Smooth muscle cell of the brain vasculature (primary cell): ENCODE measurements at regions not wholly inside any gene's neighbourhood (a gene's known extent, or its start where the extent isn't known, plus 50 kb on each side); places are given as distances from the start of the nearest gene placed in this dataset.

Source experiments
- DNase-seq: peaks from one replicate; pipeline ENCODE4 v3.0.0-alpha.2; 2012; ENCODE audit warnings: low read depth, low spot score

GRCh38 chr17:71464241-71464640 lies 656.6 kb upstream of the SOX9 start:
- DNase-seq: no peak

- DNase-seq: no peak
Observed at GRCh38 chr17:71464751-71465150, 656.1 kb upstream of the SOX9 start.

DNA sequence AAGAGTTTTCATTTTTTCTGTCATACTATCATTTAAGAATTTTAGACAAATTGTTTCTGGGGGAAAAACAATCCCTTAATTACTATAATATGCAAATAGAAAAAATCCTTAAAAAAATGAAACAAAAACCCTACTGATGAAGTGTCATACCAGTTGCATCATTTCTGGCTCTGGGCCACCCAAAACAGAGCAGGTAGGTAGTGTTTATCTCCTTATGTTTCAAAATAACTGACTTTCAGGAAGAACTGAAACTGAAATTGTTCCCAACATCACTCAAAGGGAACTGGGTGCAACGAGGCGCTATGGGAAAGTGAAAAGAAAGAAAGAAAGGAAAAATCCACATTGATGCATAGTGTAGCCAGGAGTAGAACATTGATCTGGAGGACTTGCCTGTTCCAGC lies 653.1 kb upstream of the SOX9 start:
- no peak for DNase-seq

- DNase-seq: no peak
Observed at GRCh38 chr17:71470062-71470461, 650.8 kb upstream of the SOX9 start.

GRCh38 chr17:71472809-71473789 lies 647.7 kb upstream of the SOX9 start:
- DNase-seq: peak; percentile 26

- no peak for DNase-seq
Observed at GRCh38 chr17:71477356-71477755, 643.5 kb upstream of the SOX9 start.

DNA sequence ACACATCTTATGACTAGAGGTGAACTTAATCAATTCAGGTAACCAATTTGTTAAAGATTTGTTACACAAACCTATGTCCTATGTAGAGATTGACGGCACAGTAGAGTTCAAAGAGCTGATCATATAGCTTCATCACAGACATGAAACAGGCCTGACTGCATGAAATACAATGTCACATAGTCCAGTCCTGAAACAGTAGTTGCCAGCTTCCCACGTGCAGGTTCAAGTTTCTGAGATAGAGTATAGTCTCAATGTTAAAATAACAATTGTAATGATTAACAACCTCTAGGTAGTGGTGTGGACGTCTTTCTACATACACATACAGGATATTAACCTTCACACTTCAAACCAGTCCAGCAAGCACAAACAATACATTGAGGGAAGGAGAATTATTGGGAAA lies 640.7 kb upstream of the SOX9 start:
- no peak for DNase-seq

DNA sequence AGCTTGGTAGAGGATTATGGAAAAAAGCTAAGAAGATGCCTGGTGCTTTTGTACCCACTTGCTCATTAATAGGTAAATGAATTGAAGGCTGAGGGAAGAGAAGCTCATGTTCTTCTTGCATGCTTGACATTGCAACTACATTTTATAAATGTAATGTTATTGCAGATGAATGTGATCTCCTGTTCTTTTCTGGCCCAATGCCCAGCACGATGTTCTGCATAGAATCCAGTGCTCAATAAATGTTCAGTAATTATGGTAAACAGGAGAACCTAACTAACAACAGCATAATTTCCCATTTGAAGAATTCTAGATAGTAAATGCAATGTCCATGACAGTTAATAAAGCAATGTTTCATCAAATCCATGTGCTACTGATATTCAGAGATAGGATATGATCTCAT lies 638.2 kb upstream of the SOX9 start:
- no peak for DNase-seq

DNA sequence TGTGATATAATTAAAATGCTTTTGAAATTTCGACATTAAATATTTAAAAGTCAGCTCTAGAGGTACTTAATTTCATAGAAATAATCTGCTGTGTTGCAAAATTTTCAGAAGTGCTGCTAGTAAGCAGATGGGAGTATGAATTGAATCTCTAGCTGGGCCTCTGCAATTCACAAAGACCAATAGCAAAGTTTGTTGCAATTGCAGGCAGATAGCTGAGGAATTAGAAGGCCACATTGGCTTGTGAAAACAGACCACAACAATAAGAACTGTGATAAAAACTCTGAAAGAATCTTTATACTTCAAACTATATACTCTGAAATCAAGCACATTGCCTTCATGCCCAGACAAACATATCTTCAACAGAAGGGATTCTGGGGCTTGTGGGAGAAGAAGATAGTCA lies 636.3 kb upstream of the SOX9 start:
- no peak for DNase-seq

GRCh38 chr17:71485426-71485825 lies 635.4 kb upstream of the SOX9 start:
- no peak for DNase-seq

DNA sequence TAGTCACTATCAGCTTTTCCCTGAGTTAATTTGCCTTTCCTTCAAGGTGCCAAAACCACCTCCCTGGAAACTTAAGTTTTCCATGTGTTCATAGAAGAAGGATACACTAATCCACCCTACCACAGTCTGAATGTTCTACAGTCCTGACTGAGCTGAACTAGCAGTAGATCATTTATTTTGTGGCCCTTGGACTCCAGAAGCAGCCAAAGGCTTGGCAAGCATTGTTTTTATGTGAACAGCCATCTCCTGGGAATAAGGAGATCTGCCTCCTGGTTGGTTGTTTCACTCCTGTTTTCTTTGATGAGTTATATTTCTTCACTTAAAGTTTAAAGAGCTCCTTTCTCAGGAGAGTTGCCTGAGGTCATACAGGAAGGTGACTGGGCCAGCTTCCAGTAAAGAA lies 634.6 kb upstream of the SOX9 start:
- no peak for DNase-seq

DNA sequence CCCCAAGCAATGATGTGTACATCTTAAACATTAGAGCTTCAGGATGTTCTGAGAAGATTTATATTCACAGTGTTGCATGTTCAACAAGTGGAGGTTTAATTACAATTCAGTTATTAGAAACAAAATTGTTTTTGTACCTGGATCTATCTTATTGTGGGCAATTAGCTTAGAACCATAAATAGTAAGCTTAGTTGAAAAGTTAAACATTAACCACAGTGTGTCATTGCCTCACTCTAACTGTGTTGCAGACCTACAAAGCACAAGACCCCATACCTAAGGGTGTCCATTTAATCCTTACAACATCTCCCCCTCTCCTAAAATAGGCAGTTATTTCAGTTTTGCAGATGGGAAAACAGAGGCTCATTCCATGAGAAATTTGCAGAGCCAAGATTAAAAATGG lies 632.0 kb upstream of the SOX9 start:
- no peak for DNase-seq

DNA sequence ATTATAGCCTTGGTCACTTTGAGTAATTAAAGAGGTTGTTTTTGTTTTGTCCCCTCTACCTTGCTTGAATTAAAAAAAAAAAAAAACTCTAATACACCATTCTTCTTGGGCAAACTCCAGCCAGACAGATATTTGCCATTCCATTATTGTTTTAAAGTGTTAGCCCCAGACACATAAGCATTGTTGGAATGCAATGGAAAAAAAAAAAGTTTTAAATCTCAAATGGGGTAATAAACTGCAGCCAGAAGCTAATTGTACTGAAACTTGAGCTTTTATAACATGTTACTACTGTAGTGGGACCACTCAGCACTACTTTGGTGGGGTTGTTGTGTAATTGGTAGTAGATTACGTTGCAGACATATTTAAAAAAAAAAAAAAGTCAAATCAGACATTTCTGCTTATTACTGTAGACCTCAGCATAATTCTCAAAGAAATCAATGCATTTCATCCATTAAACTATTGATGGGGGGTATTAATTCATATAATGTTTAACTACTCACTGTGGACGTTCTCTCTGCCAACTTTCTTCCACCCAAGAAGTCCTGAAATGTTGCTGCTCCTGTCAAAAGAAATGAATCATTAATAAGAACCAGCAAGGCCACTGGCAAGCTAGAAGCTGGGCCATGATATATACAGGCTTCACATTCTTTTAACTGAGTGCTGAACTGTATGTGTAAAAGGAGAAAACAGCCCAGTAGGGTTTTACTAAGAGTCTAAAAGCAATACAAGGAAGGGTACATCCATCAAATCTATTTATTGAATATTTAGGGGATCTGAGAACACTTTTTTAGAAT lies 626.6 kb upstream of the SOX9 start:
- no peak for DNase-seq

DNA sequence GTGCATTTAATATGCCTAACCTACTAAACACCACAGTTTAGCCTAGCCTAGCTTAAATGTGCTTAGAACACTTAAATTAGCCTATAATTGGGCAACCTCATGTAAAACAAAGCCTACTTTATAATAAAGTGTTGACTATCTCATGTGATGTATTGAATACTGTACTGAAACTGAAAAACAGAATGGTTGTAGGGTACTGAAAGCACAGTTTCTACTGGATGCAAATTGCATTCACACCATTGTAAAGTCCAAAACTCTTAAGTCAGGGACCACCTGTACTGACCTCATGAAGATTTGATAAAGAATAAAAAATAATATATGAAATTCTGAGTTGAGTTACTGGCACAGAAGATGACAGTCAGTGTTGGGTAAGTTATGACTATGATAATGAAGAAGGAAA lies 625.4 kb upstream of the SOX9 start:
- no peak for DNase-seq

DNA sequence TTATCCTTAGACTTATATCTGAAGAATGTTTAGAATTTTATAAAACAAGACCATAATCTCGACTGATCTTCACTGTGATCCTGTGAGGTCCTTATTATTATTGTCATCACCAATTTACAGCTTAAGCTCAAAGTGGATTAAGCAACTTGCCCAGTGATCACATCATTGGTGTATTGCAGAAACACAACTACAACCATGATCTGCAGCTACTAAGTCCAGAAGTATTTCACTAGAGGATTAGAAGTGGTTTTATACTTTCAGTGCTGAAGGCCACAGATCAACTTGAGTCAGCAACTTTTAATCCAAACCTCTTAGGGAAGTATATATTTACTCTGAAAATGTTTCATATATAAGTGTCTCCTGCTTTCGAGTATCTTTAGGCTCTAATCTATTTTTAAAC lies 624.3 kb upstream of the SOX9 start:
- no peak for DNase-seq

- no peak for DNase-seq
Observed at GRCh38 chr17:71500761-71501555, 619.9 kb upstream of the SOX9 start.

DNA sequence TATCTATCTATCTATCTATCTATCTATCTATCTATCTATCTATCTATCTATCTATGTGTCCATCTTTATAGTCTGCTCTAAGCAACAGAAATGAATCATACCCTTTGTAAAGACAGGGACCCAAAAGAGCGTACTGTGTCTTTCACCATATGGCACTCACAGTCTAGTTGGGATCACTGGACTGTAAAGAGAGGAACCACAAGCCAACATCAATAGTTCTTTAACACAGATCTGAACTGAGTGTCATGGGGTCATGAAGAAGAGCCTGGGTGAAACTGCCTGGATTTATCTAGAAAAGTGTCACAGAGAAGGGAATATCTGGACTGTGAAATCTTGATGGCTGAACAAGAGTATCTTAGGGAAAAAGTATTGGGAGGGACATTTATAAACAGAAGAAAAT lies 619.1 kb upstream of the SOX9 start:
- no peak for DNase-seq

DNA sequence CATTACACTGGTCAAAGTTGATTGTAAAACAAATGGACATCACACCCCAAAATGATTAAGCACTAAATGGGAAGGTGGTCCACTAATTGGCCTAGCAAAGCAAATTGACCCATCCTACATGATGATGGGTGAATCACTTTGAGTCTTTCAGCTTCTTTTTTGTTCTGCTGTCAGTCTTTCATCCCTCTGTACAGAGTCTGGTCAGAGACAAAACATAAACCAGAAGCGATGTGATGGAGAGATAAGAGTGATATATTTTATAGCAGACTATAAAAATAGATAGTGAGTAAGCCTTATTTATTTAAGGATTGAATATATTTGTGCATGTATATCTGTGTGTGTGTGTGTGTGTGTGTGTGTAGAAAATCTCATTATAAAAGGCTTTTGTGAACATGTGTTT lies 618.4 kb upstream of the SOX9 start:
- no peak for DNase-seq

- DNase-seq: no peak
Observed at GRCh38 chr17:71503710-71504465, 616.9 kb upstream of the SOX9 start.

GRCh38 chr17:71505200-71505599 lies 615.6 kb upstream of the SOX9 start:
- DNase-seq: no peak

DNA sequence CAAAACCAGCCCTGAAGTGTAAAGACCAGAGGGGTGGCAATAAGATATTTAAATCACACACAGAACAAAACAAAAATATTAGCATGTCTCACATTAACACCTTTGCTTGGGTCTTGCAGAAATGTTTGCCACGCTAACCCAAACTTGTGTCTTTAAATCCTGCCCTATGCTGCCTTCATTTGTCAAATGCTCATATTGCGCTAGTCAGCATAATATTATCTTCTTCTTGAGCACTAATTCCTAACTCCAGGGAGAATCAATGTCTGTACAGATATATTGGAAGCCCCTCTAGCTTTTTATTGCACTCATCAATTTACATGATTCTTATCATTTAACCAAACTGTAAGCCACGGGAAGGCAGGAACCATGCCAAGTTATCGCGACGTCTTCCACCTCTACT lies 614.8 kb upstream of the SOX9 start:
- no peak for DNase-seq
